ENCODE measurements at regions not wholly inside any gene's neighbourhood (a gene's known extent, or its start where the extent isn't known, plus 50 kb on each side); places are given as distances from the start of the nearest gene placed in this dataset.

DNA sequence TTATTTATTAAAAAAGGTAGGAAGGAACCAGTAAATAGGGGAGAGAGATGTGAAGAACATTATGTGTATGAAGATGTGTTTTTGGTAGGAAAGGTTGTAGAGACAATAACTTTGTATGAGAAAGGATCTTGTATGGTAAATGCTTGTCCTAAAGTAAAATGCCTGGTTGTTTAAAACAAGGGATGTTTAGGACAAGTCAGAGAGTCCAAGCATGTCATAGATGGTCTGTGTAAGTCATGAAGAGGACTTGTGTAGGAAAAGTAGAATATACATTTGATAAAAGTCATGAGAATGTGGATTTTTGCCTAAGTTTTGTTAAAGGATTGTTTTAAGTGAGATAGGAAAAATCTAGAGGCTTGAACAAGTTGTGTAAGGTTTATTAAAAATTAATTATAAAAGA is 325.1 kb downstream of the CDH26 start (continued):
- TF ChIP-seq SETDB1 (IDR thresholded peaks at IDR 0.05; ENCODE audit: insufficient read length, low read length) (peak; percentile 99), ZNF571 (tag by site-specific recombination; IDR thresholded peaks at IDR 0.05) (no peak), ZNF555 (tag by site-specific recombination; conservative IDR thresholded peaks at IDR 0.05) (no peak), ZNF621 (tag by site-specific recombination; IDR thresholded peaks at IDR 0.05) (no peak), ZNF626 (tag by site-specific recombination; IDR thresholded peaks at IDR 0.05) (0 out of 2 replicates have a peak, but pooled peaks have one; percentile 60), ZNF670 (tag by site-specific recombination; IDR thresholded peaks at IDR 0.05; ENCODE audit: low read depth) (no peak), ZNF623 (tag by site-specific recombination; IDR thresholded peaks at IDR 0.05) (no peak), ZIC2 (tag by site-specific recombination; IDR thresholded peaks at IDR 0.05) (no peak), ZNF157 (tag by site-specific recombination; IDR thresholded peaks at IDR 0.05) (no peak), ZNF510 (tag by site-specific recombination; IDR thresholded peaks at IDR 0.05; ENCODE audit: insufficient replicate concordance) (peak; percentile 41), ZNF121 (tag by site-specific recombination; IDR thresholded peaks at IDR 0.05) (no peak), ZNF133 (tag by site-specific recombination; IDR thresholded peaks at IDR 0.05) (no peak), ZNF266 (tag by site-specific recombination; IDR thresholded peaks at IDR 0.05; ENCODE audit: low read depth) (no peak), ZBTB20 (tag by site-specific recombination; IDR thresholded peaks at IDR 0.05) (no peak), KLF8 (tag by site-specific recombination; IDR thresholded peaks at IDR 0.05) (no peak), SALL2 (tag by site-specific recombination; IDR thresholded peaks at IDR 0.05; ENCODE audit: borderline replicate concordance) (no peak), ZNF558 (tag by site-specific recombination; IDR thresholded peaks at IDR 0.05) (peak; percentile 72), ZNF423 (tag by site-specific recombination; IDR thresholded peaks at IDR 0.05) (no peak), SCRT1 (tag by site-specific recombination; IDR thresholded peaks at IDR 0.05; ENCODE audit: borderline replicate concordance) (no peak), ZNF416 (tag by site-specific recombination; IDR thresholded peaks at IDR 0.05) (no peak), TCF7L2 (IDR thresholded peaks at IDR 0.05; ENCODE audit: borderline replicate concordance, low read depth, low read length) (no peak)
- TF ChIP-seq, protein P1, sequence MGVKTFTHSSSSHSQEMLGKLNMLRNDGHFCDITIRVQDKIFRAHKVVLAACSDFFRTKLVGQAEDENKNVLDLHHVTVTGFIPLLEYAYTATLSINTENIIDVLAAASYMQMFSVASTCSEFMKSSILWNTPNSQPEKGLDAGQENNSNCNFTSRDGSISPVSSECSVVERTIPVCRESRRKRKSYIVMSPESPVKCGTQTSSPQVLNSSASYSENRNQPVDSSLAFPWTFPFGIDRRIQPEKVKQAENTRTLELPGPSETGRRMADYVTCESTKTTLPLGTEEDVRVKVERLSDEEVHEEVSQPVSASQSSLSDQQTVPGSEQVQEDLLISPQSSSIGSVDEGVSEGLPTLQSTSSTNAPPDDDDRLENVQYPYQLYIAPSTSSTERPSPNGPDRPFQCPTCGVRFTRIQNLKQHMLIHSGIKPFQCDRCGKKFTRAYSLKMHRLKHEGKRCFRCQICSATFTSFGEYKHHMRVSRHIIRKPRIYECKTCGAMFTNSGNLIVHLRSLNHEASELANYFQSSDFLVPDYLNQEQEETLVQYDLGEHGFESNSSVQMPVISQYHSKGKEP (tag by site-specific recombination; IDR thresholded peaks at IDR 0.05), result no peak
- TF ChIP-seq, protein P2, sequence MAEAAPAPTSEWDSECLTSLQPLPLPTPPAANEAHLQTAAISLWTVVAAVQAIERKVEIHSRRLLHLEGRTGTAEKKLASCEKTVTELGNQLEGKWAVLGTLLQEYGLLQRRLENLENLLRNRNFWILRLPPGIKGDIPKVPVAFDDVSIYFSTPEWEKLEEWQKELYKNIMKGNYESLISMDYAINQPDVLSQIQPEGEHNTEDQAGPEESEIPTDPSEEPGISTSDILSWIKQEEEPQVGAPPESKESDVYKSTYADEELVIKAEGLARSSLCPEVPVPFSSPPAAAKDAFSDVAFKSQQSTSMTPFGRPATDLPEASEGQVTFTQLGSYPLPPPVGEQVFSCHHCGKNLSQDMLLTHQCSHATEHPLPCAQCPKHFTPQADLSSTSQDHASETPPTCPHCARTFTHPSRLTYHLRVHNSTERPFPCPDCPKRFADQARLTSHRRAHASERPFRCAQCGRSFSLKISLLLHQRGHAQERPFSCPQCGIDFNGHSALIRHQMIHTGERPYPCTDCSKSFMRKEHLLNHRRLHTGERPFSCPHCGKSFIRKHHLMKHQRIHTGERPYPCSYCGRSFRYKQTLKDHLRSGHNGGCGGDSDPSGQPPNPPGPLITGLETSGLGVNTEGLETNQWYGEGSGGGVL (tag by site-specific recombination; IDR thresholded peaks at IDR 0.05), result no peak
- TF ChIP-seq, protein P3, sequence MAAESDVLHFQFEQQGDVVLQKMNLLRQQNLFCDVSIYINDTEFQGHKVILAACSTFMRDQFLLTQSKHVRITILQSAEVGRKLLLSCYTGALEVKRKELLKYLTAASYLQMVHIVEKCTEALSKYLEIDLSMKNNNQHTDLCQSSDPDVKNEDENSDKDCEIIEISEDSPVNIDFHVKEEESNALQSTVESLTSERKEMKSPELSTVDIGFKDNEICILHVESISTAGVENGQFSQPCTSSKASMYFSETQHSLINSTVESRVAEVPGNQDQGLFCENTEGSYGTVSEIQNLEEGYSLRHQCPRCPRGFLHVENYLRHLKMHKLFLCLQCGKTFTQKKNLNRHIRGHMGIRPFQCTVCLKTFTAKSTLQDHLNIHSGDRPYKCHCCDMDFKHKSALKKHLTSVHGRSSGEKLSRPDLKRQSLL (tag by site-specific recombination; IDR thresholded peaks at IDR 0.05), result no peak
- TF ChIP-seq, protein P4, sequence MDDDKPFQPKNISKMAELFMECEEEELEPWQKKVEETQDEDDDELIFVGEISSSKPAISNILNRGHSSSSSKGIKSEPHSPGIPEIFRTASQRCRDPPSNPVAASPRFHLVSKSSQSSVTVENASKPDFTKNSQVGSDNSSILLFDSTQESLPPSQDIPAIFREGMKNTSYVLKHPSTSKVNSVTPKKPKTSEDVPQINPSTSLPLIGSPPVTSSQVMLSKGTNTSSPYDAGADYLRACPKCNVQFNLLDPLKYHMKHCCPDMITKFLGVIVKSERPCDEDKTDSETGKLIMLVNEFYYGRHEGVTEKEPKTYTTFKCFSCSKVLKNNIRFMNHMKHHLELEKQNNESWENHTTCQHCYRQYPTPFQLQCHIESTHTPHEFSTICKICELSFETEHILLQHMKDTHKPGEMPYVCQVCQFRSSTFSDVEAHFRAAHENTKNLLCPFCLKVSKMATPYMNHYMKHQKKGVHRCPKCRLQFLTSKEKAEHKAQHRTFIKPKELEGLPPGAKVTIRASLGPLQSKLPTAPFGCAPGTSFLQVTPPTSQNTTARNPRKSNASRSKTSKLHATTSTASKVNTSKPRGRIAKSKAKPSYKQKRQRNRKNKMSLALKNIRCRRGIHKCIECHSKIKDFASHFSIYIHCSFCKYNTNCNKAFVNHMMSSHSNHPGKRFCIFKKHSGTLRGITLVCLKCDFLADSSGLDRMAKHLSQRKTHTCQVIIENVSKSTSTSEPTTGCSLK (tag by site-specific recombination; IDR thresholded peaks at IDR 0.05), result no peak
- TF ChIP-seq, protein P5, sequence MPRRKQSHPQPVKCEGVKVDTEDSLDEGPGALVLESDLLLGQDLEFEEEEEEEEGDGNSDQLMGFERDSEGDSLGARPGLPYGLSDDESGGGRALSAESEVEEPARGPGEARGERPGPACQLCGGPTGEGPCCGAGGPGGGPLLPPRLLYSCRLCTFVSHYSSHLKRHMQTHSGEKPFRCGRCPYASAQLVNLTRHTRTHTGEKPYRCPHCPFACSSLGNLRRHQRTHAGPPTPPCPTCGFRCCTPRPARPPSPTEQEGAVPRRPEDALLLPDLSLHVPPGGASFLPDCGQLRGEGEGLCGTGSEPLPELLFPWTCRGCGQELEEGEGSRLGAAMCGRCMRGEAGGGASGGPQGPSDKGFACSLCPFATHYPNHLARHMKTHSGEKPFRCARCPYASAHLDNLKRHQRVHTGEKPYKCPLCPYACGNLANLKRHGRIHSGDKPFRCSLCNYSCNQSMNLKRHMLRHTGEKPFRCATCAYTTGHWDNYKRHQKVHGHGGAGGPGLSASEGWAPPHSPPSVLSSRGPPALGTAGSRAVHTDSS (tag by site-specific recombination; IDR thresholded peaks at IDR 0.05), result no peak

Data from HEK293 (cell line).